Posterior cingulate gyrus (tissue), 11 donors: ENCODE measurements at regions not wholly inside any gene's neighbourhood (a gene's known extent, or its start where the extent isn't known, plus 50 kb on each side); places are given as distances from the start of the nearest gene placed in this dataset.

ENCODE experiments used
- DNase-seq, 10 donors: peaks; one replicate each; pipeline versions ENCODE4 v3.0.0 to v3.0.0-alpha.2; 2020 to 2021; ENCODE audit warnings: mixed read lengths in 3 of 10
- intact Hi-C: fragments of 100-400 bp; cut with DNase I; formaldehyde crosslinking; loops from one replicate; pipeline ENCODE4 v1.15.1; 2023

DNA sequence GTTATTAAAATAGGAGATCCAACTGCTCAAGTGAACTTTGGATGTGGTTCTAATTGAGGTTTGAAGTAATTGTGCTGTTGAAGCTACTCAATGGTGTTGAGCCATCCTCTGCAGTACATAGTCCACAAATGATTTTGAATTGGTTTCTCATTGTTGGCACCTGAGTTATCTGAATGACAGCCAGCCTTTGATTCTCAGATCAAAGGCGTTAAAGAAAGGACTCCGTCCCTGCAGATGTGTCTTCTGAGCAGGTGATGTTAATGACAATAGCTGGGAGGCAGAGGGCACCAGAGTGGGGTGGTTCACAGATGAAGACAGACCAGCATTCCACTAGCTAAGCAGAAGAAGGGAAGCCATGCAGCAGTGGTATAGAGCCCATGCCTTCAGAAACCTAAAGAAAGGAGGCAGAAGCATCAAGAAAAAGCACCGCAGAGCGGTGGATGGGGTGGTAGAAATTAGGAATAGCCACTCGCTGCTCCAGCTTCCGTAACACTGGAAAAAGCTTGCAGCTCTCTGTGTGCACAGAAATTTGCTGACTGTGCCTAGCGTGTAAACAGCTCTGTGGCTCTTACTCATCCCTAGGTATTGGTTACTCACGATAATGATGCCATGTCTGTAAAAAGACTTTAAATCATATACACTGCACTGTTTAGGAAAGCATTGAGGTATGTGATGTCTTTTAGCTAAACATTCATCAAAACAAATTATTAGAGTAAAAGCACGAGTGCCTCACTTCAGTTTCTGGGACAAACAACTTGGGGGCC is 79.2 kb upstream of the CLCN4 start:
- intact Hi-C loops: no loop called here
- DNase-seq: no peak

DNA sequence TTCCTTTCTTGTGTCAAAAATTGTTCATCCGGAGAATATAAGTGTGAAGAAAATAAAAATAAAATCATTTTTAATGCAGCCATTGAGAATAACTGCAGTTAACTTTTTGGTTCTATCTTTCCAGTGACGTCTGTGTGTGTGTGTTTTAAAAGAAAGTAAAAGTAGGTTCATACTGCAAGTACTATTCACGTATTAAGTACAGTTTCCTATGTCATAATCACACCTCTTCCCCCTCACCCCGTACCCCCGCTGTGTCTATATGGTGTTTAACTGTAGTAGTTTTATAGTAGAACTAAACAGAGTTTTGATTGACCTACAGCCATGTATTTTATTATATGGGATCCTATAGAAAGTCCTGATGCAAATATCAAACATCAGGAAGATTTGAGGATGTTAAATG is 78.5 kb upstream of the CLCN4 start:
- intact Hi-C loops: no loop called here
- no peak for DNase-seq

DNA sequence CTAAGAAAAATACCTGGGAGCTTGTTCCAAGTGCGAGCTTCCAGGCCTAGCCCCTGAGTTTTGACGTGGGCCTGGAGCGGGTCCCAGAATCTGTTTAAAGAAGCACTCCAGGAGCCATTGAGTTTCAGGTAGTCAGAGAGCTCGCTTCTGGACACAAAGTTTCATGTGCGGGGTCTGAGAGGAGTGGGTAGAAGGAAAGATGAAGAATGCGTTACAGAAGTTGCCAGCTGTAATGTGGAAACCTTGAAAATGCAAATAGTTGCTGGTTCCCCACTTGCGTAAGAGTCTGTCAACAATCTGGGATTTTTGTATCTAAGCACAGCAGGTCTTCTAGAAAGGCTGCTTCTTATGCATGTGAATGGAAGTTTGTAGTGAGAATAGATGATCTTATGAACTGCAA is 77.5 kb upstream of the CLCN4 start:
- no peak for DNase-seq
- intact Hi-C loops: no loop called here

DNA sequence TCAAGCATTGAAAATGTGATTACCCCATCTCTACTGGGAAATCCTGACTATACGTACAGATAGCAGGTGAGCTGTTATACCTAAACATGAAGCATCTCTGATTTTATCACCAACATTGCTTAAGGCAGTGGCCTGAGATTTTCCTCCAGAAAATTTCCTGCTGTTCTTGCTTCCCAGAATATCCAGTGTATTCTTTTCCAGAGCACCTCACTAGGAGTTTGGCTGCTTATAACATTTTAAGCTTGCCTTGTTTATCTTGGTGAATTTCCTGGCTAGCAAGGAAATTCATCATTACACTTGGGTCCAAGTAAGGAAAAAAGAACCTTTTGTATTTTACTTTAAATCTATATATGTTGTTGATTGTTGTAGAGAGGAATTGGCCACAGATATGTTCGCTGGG is 73.0 kb upstream of the CLCN4 start:
- no peak for DNase-seq
- intact Hi-C loops: loop anchor here (10.0 kb wide), 1 partner anchor 69 kb away; no protein-coding TSS in a partner anchor

DNA sequence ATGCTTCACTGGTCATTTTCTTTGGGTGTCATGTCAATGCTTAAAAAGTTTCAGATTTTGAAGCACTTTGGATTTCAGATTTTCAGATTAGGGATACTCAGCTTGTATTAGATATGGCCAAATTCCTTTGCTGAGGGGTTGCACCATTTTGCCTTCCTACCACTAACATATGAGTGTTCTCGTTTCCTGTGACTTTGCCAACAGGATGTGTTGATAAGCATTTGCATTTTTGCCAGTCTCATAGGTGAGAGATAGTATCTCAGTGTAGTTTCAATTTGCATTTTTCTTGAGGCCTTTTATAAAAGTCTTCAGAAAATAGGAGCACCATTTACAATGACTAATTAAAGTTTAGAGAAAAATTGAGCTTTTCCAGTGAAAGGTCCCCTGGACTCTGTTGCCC is 71.6 kb upstream of the CLCN4 start:
- intact Hi-C loops: loop anchor here (10.0 kb wide), 1 partner anchor 70 kb away; no protein-coding TSS in a partner anchor
- no peak for DNase-seq

DNA sequence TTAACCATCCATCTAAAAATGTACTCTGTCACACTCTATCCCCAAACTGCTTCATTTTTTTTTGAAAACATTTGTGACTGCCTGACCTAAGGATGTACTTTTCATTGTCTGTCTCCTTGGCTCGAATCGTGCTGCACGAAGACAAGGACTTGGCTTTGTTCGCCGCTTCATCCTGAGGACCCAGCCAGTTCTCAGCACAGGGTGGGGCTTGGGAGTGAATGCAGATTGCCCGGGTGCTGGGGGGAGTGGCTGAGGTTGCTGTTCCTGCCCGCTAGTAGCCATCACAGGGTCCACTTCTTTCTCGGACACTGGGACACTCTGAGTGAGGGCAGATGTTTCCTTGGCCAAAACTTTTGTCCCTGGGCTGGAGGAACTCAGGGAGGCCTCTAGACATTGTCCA is 70.1 kb upstream of the CLCN4 start:
- DNase-seq: peak in 1 of 10 donors; percentile 77

DNA sequence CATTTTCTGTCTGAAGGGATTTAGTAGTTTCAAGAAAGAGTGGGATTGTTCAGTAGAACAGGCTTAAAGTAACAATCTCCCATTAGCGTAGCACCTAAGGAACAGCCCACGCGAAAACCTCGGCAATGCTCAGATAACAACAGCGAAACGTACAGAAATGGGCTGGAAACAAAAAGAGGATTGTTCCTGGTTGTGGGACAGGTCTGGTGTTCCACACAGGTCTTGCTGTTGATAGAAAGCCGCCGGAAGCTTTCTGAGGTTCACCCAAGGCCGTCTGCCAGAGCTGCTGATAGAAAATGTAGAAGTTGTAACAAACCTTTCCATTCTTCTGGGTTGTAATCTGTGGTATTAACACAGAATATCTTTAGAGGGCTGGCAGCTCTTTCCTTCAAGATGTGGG is 69.4 kb upstream of the CLCN4 start:
- DNase-seq: no peak
- intact Hi-C loops: loop anchor here (10.0 kb wide), 1 partner anchor 73 kb away; no protein-coding TSS in a partner anchor

More for the DNA sequence above, 70.1 kb upstream of the CLCN4 start:
- intact Hi-C loops: loop anchor here (10.0 kb wide), 1 partner anchor 72 kb away; no protein-coding TSS in a partner anchor

DNA sequence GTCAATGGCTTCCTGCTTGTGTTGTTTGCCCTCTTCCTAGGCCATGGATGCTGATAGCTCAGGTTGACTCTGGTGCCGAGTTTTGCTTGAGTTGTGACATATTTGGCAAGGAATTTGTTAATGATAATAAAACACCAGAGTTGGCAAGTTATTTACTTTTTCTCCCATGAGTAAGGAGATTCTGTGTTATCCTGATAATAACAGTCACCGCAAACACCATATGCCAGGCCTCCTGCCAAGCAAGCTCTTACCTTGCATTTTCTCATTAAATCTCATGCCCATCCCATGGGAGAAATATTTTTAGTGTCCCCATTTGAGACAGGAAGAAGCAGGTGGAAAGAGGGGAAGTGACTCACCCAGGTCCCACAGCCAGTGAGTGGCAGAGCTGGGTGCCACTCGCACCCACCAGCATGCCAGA is 67.4 kb upstream of the CLCN4 start:
- intact Hi-C loops: loop anchor here (10.0 kb wide), 1 partner anchor 75 kb away; no protein-coding TSS in a partner anchor
- no peak for DNase-seq

DNA sequence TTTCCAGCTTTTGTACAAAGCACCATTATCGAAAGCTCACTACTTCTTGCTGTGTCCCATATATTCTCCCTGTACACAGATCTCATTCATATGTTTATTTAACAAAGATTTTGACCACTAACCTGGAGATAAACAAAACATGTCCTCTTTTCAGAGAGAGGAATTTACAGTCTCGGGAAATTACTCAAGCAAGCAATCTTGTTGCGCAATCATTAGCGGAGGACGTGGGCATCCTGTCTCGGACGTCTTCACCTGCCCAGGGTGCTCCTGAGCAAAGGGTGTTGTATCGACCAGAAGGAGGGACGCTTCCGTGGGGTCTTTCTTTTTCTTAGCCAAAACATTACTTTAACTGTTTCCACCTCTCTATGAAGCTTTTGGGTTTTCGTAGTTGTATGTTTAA is 66.5 kb upstream of the CLCN4 start:
- DNase-seq: no peak
- intact Hi-C loops: no loop called here

DNA sequence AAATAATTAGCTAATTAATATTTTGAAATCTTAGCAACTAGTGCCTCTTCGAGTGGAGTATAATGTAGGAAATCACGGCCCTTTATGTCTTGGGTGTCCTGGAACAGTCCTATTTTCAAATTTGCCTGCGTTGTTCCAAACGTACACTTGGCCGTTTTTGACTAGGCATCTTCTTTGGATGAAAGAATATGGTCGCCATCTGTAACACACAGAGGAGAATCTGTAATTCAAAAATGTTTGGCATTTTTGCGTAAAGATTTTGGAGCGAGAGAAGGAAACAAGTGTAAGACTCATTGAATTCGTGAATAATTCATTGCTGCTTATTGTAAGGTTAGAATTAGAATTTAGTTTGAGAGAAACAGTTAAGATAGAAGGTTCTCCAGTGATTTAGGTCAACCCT is 61.5 kb upstream of the CLCN4 start:
- DNase-seq: no peak
- intact Hi-C loops: no loop called here

DNA sequence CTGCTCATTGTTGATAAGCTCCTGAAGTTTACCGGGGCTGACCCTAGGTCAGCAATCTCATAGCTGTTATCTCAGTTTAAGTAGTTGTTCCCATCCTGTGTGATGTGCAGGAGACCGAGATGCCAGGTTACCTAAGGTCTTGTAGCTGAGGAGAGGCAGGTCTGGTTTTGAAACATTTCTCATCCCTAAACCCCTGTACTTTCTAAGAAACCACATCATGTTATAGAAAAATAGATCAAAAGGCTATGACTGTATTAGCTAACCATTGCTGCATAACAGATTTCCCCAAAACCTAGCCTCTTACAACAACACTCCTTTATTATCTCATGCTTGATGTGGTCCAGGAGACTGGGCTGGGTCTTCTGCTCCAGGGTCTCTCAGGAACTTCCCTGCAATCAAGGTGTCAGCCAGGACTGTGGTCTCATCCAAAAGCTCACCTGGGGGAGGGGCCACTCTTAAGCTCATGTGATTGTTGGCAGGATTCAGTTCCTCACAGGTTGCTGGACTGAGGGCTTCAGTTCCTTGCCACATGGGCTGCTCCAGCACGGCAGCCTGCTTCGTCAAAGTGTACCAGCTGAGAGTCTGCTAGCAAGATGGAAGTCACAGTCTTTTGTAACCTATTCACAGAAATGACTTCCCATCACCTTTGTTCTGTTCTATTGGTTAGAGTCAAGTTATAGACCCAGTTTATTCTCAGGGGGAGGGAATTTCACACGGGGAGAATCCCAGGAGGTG is 60.9 kb upstream of the CLCN4 start:
- no peak for DNase-seq
- intact Hi-C loops: no loop called here

DNA sequence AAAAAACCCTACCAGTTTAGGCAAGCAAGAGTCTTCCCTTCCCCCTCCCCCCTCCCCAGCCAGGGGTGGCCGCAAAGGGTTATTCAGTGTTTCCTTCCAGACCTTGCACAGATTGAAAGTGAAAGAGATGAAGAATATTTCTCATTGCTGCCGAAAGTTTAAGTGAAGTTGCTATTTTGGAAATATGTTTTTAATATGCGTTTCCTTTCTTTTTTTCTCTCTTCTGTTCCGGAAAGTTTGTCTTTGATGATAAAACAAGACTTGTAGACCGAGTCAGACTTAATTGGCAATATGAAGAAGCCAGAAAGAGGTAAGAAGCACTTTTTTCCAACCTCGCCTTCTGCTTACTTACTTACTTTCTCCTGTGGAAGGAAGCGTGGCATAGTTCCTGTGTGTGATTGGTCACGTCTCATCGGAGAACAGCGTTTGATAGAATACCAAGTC is 58.5 kb upstream of the CLCN4 start:
- intact Hi-C loops: no loop called here
- no peak for DNase-seq

DNA sequence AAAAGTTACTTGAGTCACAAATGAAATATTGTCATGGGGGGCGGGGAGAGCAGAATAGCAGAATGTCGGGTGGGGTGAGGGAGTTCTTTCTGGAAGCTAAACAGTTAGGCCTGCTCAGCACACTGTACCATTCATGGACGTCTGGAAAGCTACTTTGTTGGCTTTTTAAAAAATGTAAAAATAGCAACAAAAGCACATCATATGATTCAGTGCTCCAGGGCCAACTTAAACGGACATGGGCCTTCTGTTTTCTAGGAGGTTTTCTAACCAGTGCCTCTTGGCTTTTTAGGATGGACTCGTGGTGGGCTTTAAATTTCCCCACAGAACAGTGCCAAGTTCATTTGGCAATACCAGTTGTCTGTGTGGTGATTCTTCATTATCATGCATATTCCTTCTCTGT is 57.4 kb upstream of the CLCN4 start:
- DNase-seq: no peak
- intact Hi-C loops: no loop called here

DNA sequence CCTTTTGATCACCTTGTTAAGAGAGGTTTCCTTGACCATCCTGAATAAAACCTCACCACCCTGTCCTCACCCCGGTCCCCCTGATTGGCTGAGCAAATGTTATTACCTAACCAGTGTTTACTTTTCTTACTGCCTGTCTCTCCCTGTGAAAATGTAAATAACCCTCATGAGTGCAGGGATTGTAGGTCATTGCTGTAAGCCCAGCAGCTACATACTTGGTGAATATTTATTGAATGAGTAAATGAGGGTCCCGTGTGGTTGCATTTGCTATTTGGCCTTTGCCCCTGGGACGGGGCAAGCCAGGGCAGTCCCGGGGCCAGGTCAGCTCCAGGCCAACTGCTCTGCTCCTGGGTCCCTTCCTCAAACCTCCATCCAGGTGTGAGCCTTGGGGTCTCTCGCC is 55.5 kb upstream of the CLCN4 start:
- no peak for DNase-seq
- intact Hi-C loops: no loop called here

DNA sequence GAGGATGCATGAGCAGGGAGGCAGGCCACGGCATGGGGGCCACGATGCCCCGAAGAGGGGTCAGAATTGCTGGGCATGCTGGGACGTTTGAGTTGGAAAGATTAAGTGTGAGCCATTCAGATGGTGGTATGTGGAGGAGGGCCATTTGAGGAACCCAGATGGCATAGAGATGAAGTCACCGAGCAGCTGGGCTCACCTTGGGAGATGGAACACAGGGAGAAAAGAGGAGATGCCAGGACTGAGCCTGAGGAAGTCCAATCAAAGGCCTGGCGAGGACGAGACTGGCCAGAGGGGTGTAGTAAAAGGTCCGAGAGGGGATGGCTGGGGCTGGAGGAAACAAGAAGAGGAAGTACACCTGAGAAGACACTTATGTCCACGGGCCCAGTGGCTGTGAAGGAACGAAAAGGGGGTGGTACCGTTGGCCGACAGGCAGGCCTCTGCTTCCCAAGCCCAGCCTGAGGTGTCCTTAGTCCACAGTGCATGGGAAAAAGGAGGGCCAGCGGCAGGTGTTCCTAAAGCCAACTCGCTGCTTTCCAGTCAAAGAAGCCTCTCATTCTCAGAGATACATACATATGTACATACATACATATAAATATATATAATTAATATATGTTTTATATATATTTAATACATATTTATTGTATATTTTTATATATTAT is 54.6 kb upstream of the CLCN4 start:
- no peak for DNase-seq
- intact Hi-C loops: no loop called here

DNA sequence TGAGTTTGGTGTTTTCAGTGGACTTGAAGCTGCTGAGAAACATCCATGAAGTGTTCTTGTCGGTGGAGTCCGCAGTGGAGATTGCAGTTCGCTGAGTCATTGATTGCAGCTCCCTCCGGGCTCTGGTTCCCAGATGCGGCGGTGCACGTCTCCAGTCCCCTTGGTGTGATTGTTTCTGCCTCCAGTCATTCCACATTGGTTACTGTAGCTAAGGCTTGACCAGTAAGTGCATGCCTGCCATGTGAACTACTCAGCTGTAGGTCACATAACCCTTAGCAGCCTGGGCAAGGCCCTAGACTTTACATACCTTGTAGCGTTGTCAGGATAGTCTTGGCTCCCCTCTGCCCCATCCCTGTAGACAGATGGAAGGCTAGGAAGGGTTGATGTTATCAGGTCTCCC is 53.8 kb upstream of the CLCN4 start:
- no peak for DNase-seq

DNA sequence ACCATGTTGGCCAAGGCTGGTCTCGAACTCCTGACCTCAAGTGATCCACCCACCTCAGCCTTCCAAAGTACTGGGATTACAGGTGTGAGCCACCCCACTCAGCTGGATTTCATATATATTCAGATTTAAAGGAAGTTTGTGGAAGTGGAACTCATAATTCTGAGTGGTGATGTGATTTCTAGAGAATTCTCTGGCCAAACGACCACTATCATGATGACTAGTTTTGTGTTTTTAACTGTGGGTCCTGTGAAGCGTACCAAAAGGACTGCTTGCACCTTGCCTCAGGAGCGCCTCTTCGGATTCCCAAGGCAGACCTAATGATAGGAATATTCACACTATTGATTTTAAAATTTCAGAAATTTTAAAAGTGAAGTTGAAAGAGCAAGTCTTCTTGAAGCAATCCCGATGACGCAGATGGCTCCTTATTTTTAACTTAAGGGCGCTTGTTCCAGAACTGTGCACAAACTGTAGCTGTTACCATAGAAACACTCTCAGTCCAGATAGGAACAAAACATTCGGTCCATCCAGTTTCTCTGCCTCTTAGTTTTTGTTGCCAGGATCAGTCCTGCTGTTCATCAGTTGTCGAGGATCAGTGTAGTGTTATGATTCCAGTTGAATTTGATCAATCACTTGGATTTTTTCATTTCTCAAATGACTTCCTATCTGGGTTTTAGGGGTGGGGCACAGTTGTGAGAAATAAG is 51.7 kb upstream of the CLCN4 start:
- intact Hi-C loops: no loop called here
- DNase-seq: no peak

More for the DNA sequence above, 53.8 kb upstream of the CLCN4 start:
- intact Hi-C loops: no loop called here

DNA sequence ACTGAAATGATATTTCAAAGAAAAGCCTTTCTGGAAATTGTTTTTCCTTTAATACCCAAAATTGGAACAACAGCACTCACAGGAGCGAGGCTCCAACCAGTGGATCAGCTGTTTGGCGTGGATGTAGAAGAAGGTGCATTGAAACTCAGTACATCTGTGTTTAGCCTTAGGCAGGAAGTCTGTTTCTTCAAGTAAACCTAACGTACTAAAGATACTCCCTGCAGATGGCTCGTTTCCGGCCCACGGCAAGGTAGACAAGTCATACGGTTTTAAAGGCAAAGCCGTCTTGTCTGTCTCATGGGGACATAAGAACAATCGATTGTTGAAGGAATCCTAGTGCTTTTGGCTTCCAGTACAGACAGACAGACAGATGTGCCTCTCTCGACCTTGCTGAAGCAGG is 50.0 kb upstream of the CLCN4 start:
- peak in 1 of 10 donors; percentile 80 for DNase-seq
- intact Hi-C loops: no loop called here
